H9 (cell line): ENCODE measurements at regions not wholly inside any gene's neighbourhood (a gene's known extent, or its start where the extent isn't known, plus 50 kb on each side); places are given as distances from the start of the nearest gene placed in this dataset.

ENCODE experiments used
- DNase-seq: peaks from one replicate; pipeline ENCODE4 v3.0.0-alpha.2; 2017
- H2AFZ ChIP-seq: one replicate; pipeline ENCODE4 v1.6.1; 2013; ENCODE audit warnings: mild to moderate bottlenecking, low read length, control low read depth, moderate library complexity
- H2AK5ac ChIP-seq: 2 replicates; pipeline ENCODE4 v1.6.1; 2013; ENCODE audit warnings: low read length, control low read depth, mixed read lengths; ENCODE audit not compliant: insufficient read length
- H2BK120ac ChIP-seq: one replicate; pipeline ENCODE4 v1.6.1; 2013; ENCODE audit warnings: low read depth, mild to moderate bottlenecking, low read length, control low read depth, inconsistent platforms; ENCODE audit not compliant: poor library complexity, severe bottlenecking
- H2BK12ac ChIP-seq: 2 replicates; pipeline ENCODE4 v1.6.1; 2013; ENCODE audit warnings: low read length, control low read depth, mixed read lengths, low read depth; ENCODE audit not compliant: insufficient read length
- H2BK15ac ChIP-seq: 2 replicates; pipeline ENCODE4 v1.6.1; 2013; ENCODE audit warnings: low read depth, low read length, control low read depth
- H2BK20ac ChIP-seq: one replicate; pipeline ENCODE4 v1.6.1; 2013; ENCODE audit warnings: low read depth, mild to moderate bottlenecking, low read length, control low read depth, inconsistent platforms; ENCODE audit not compliant: poor library complexity, severe bottlenecking
- H2BK5ac ChIP-seq: 2 replicates; pipeline ENCODE4 v1.6.1; 2013; ENCODE audit warnings: low read length, control low read depth, mixed read lengths; ENCODE audit not compliant: insufficient read length
- H3K14ac ChIP-seq: 2 replicates; pipeline ENCODE4 v1.6.1; 2013; ENCODE audit warnings: low read length, control low read depth; ENCODE audit not compliant: insufficient read depth
- H3K18ac ChIP-seq: 2 replicates; pipeline ENCODE4 v1.6.1; 2013; ENCODE audit warnings: low read depth, mild to moderate bottlenecking, mixed read lengths, low read length, control low read depth; ENCODE audit not compliant: insufficient read length
- H3K23ac ChIP-seq: 2 replicates; pipeline ENCODE4 v1.6.1; 2013; ENCODE audit warnings: low read length, control low read depth, mixed read lengths, low read depth; ENCODE audit not compliant: insufficient read length
- H3K23me2 ChIP-seq: 2 replicates; pipeline ENCODE4 v1.6.1; 2013; ENCODE audit warnings: low read depth, mild to moderate bottlenecking, mixed read lengths, low read length, control low read depth; ENCODE audit not compliant: insufficient read length, poor library complexity, severe bottlenecking
- H3K27ac ChIP-seq: 2 replicates; pipeline ENCODE4 v1.5.1; 2013; ENCODE audit warnings: low read length, control low read depth, mixed read lengths, low read depth; ENCODE audit not compliant: insufficient read length
- H3K27me3 ChIP-seq: 2 replicates; pipeline ENCODE4 v1.6.1; 2013; ENCODE audit warnings: low read length, control low read depth, inconsistent platforms; ENCODE audit not compliant: insufficient read depth
- H3K4ac ChIP-seq: 2 replicates; pipeline ENCODE4 v1.6.1; 2013; ENCODE audit warnings: low read depth, mild to moderate bottlenecking, control low read depth, inconsistent platforms, low read length, moderate library complexity
- H3K4me1 ChIP-seq: 2 replicates; pipeline ENCODE4 v1.6.1; 2013; ENCODE audit warnings: low read length, control low read depth, inconsistent platforms; ENCODE audit not compliant: insufficient read depth
- H3K4me2 ChIP-seq: 2 replicates; pipeline ENCODE4 v1.6.1; 2013; ENCODE audit warnings: low read length, control low read depth, mixed read lengths; ENCODE audit not compliant: insufficient read length, insufficient read depth
- H3K56ac ChIP-seq: 2 replicates; pipeline ENCODE4 v1.6.1; 2013; ENCODE audit warnings: low read depth, mild to moderate bottlenecking, mixed read lengths, low read length, control low read depth; ENCODE audit not compliant: insufficient read length
- H3K79me1 ChIP-seq: 2 replicates; pipeline ENCODE4 v1.6.1; 2013; ENCODE audit warnings: low read depth, mild to moderate bottlenecking, moderate library complexity, low read length, control low read depth, inconsistent platforms; ENCODE audit not compliant: insufficient read depth, poor library complexity, severe bottlenecking
- H3K79me2 ChIP-seq: 2 replicates; pipeline ENCODE4 v1.6.1; 2013; ENCODE audit warnings: low read length, control low read depth, inconsistent platforms; ENCODE audit not compliant: insufficient read depth
- H3K9ac ChIP-seq: 2 replicates; pipeline ENCODE4 v1.6.1; 2013; ENCODE audit warnings: low read length, control low read depth, mixed read lengths; ENCODE audit not compliant: insufficient read length; ENCODE audit errors: extremely low read depth
- H3K9me3 ChIP-seq: one replicate; pipeline ENCODE4 v1.6.1; 2013; ENCODE audit warnings: low read depth, low read length, inconsistent platforms; ENCODE audit not compliant: control insufficient read depth
- H3T11ph ChIP-seq: one replicate; pipeline ENCODE4 v1.6.1; 2013; ENCODE audit warnings: mild to moderate bottlenecking, low read length, control low read depth, inconsistent platforms
- H4K20me1 ChIP-seq: one replicate; pipeline ENCODE4 v1.6.1; 2013; ENCODE audit not compliant: control insufficient read depth, insufficient read length, insufficient read depth
- H4K5ac ChIP-seq: 2 replicates; pipeline ENCODE4 v1.6.1; 2013; ENCODE audit warnings: low read depth, mild to moderate bottlenecking, mixed read lengths, low read length, control low read depth; ENCODE audit not compliant: insufficient read length
- H4K8ac ChIP-seq: replicated peaks from 2 replicates; pipeline ENCODE4 v1.6.1; 2013; ENCODE audit warnings: low read length, control low read depth, mixed read lengths, low read depth; ENCODE audit not compliant: insufficient read length
- H4K91ac ChIP-seq: 2 replicates; pipeline ENCODE4 v1.6.1; 2013; ENCODE audit warnings: low read depth, mild to moderate bottlenecking, moderate library complexity, mixed read lengths, low read length, control low read depth; ENCODE audit not compliant: insufficient read length
- H3K27ac Mint-ChIP-seq, 3 experiments: 2 replicates in 2 of 3; 3 replicates in 1 of 3; pipeline ENCODE4 v1.8.0; 2020 to 2021; ENCODE audit warnings: mixed read lengths in 3 of 3, mild to moderate bottlenecking in 1 of 3, moderate library complexity in 1 of 3
- H3K27me3 Mint-ChIP-seq: 2 replicates; pipeline ENCODE4 v1.8.0; 2021; ENCODE audit warnings: low read depth, mild to moderate bottlenecking, moderate library complexity, mixed read lengths
- H3K36me3 Mint-ChIP-seq, 3 experiments: 2 replicates in 2 of 3; 3 replicates in 1 of 3; pipeline ENCODE4 v1.8.0; 2020 to 2021; ENCODE audit warnings: low read depth in 3 of 3, mixed read lengths in 3 of 3; ENCODE audit not compliant: insufficient read depth in 1 of 3
- H3K4me1 Mint-ChIP-seq, 2 experiments: 2 replicates each; pipeline ENCODE4 v1.8.0; 2020; ENCODE audit warnings: mixed read lengths in 2 of 2
- H3K4me3 Mint-ChIP-seq, 2 experiments: 2 replicates in 1 of 2; 3 replicates in 1 of 2; pipeline ENCODE4 v1.8.0; 2020 to 2021; ENCODE audit warnings: mild to moderate bottlenecking in 2 of 2, mixed read lengths in 2 of 2, moderate library complexity in 1 of 2
- H3K9me3 Mint-ChIP-seq, 2 experiments: 2 replicates in 1 of 2; 3 replicates in 1 of 2; pipeline ENCODE4 v1.8.0; 2020; ENCODE audit warnings: mild to moderate bottlenecking in 2 of 2, mixed read lengths in 2 of 2, moderate library complexity in 1 of 2
- CTCF ChIP-seq: fragments of 200-600 bp; sonication (generic); conservative IDR thresholded peaks from 3 replicates; pipeline ENCODE4 v1.8.0; 2021; ENCODE audit warnings: antibody characterized with exemption, mild to moderate bottlenecking
- WGBS: extraction: QIAGEN DNeasy Blood & Tissue Kit; methylation state at CpG from one replicate; pipeline ENCODE4 v1.1.7; 2013; ENCODE audit warnings: missing lambda C conversion rate, low lambda C conversion rate, mixed read lengths; ENCODE audit not compliant: insufficient read length; ENCODE audit errors: extremely low coverage; 5-methylcytosine and 5-hydroxymethylcytosine counted together

- Histone ChIP-seq H3K27ac (no peak overlapping the region), H3K23me2 (no peaks in the 10 kb centered on the region), H4K8ac (no peak overlapping the region), H2BK15ac (no peak overlapping the region), H3K79me2 (no peaks in the 10 kb centered on the region), H2BK5ac (no peak overlapping the region), H3K4ac (no peak overlapping the region), H3K4me2 (no peak overlapping the region), H2BK12ac (no peak overlapping the region), H3T11ph (no peak overlapping the region), H4K5ac (no peak overlapping the region), H3K79me1 (no peaks in the 10 kb centered on the region), H3K4me1 (no peaks in the 10 kb centered on the region), H4K20me1 (no peaks in the 10 kb centered on the region), H3K9me3 (no peaks in the 10 kb centered on the region), H3K27me3 (no peaks in the 10 kb centered on the region), H2AK5ac (no peak overlapping the region), H4K91ac (no peak overlapping the region), H2BK120ac (no peak overlapping the region), H3K9ac (no peak overlapping the region), H2AFZ (no peak overlapping the region), H2BK20ac (no peak overlapping the region), H3K23ac (no peak overlapping the region), H3K56ac (no peak overlapping the region), H3K14ac (no peak overlapping the region), H3K18ac (no peak overlapping the region)
- Mint-ChIP-seq H3K4me1 (no peaks in the 10 kb centered on the region), H3K9me3 (no peaks in the 10 kb centered on the region), H3K27me3 (peaks cover 17% of the 10 kb centered on the region), H3K36me3 (no peaks in the 10 kb centered on the region), H3K27ac (no peak overlapping the region), H3K4me3 (no peak overlapping the region)
- no peak for DNase-seq
- no CpG with 5 or more reads among the region's 1 CpG for WGBS
- no peak for TF ChIP-seq CTCF
Observed at GRCh38 chr2:61770298-61770697, 83.6 kb downstream of the FAM161A start.
